ENCODE measurements at regions not wholly inside any gene's neighbourhood (a gene's known extent, or its start where the extent isn't known, plus 50 kb on each side); places are given as distances from the start of the nearest gene placed in this dataset.

DNA sequence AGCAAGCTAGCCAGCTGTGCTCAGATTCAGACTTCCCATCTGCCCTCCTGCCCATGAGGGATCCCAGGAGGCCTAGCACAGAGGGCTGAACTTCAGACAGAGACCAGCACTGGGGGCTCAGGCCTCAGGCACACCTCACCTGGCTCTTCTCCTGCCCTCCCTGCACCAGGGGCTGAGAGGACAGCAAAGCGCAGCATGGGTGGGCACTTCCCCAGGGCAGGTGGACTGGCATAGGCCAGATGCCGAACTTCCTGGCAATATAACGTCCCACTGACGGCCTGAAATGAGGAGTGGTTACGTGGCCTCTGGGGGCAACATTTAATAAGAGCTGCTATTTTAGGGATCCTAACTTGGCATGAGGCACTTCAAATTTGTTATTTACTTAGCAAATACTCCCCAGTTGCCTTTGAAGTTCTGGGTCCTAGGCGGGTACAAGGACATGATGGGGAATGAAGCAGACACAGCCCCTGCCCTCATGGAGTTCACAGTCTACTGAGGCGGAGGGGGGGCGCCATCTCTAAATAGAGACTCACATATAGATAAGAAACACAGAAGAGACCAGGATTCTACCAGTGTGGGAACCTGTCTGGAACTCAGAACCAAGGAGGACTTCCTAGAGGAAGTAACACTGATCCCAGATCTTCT lies 101.8 kb upstream of the ZMIZ1 start:
- TF ChIP-seq SUZ12 (IDR thresholded peaks at IDR 0.05; ENCODE audit: extremely low read depth, insufficient read depth, insufficient read length) (no peak), ZNF274 (IDR thresholded peaks at IDR 0.05; ENCODE audit: low read depth, low read length) (no peak)
